MG63 (cell line): ENCODE measurements at regions not wholly inside any gene's neighbourhood (a gene's known extent, or its start where the extent isn't known, plus 50 kb on each side); places are given as distances from the start of the nearest gene placed in this dataset.
A peak's percentile ranks its signal among the peaks of the same experiment; 100 is the strongest.
"Not testable (repeated sequence)": the region's sequence is repeated elsewhere in the genome, so short reads cannot be mapped to it uniquely, and the experiment has no call there.

Experiments
- DNase-seq: peaks from one replicate; pipeline ENCODE4 v3.0.0-alpha.2; 2020
- H3K27me3 ChIP-seq: fragments of 250-450 bp; sonication (Bioruptor Pico); 2 replicates; pipeline ENCODE4 v1.5.1; 2020; ENCODE audit warnings: mild to moderate bottlenecking, moderate library complexity
- H3K36me3 ChIP-seq: fragments of 250-450 bp; sonication (Bioruptor Pico); 2 replicates; pipeline ENCODE4 v1.5.1; 2020; ENCODE audit warnings: mild to moderate bottlenecking, moderate library complexity
- H3K4me3 ChIP-seq: fragments of 250-450 bp; sonication (Bioruptor Pico); 2 replicates; pipeline ENCODE4 v1.5.1; 2020; ENCODE audit warnings: mild to moderate bottlenecking, moderate library complexity
- H3K9me3 ChIP-seq: fragments of 250-450 bp; sonication (Bioruptor Pico); 2 replicates; pipeline ENCODE4 v1.5.1; 2020; ENCODE audit warnings: mild to moderate bottlenecking, moderate library complexity

DNA sequence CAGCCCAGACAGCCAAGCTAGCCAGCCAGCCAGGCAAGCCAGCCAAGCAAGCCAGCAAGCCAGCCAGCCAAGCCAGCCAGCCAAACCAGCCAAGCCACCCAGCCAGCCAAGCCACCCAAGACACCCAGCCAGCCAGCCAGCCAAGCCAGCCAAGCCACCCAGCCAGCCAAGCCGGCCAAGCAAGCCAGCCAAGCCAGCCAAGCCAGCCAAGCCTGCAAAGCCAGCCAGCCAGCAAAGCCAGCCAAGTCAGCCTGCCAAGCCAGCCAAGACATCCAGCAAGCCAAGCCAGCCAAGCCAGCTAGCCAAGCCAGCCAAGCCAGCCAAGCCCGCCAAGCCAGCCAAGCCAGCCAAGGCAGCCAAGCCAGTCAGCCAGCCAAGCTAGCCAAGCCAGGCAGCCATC, 1606.2 kb downstream of the RPIA start:
- not testable (repeated sequence) for H3K4me3 ChIP-seq, DNase-seq, H3K36me3 ChIP-seq, H3K9me3 ChIP-seq, H3K27me3 ChIP-seq

DNA sequence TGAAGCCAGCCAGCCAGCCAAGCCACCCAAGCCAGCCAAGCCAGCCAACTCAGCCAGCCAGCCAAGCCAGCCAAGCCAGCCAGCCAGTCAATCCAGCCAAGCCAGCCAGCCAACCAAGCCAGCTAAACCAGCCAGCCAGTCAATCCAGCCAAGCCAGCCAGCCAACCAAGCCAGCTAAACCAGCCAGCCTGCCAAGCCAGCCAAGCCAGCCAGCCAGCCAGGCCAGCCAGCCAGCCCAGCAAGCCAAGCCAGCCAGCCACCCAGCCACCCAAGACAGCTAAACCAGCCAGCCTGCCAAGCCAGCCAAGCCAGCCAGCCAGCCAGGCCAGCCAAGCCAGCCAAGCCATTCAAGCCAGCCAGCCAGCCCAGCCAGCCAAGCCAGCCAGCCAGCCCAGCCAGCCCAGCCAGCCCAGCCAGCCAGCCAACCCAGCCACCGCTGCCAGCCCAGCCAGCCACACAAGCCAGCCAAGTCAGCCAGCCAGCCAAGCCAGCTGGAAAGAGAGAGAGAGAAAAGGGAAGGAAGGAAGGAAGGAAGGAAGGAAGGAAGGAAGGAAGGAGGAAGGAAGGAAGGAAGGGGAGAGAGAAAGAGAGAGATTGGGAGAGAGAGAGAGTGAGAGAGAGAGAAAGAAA, 1606.8 kb downstream of the RPIA start:
- H3K4me3 ChIP-seq, H3K9me3 ChIP-seq, H3K36me3 ChIP-seq, H3K27me3 ChIP-seq, DNase-seq: not testable (repeated sequence)

DNA sequence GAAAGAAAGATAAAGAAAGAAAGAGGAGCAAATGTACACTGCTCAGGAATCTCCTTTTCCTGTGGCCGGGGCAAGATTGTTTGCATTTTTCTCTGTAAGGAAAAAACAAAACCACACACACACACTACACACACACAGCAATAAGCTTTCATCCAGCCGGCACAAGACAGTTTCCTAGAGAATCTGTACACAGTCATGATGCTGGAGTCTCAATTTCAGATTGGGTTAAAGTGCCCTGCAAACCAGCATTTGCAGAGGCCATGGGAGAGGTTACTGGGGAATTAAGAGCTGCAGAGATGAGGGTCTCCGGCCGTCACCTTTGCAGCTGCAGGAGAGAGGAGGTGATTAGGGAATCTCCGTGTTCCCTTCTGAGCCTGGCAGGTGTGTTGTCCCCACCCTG, 1607.5 kb downstream of the RPIA start:
- H3K9me3 ChIP-seq, DNase-seq, H3K4me3 ChIP-seq, H3K36me3 ChIP-seq, H3K27me3 ChIP-seq: not testable (repeated sequence)

DNA sequence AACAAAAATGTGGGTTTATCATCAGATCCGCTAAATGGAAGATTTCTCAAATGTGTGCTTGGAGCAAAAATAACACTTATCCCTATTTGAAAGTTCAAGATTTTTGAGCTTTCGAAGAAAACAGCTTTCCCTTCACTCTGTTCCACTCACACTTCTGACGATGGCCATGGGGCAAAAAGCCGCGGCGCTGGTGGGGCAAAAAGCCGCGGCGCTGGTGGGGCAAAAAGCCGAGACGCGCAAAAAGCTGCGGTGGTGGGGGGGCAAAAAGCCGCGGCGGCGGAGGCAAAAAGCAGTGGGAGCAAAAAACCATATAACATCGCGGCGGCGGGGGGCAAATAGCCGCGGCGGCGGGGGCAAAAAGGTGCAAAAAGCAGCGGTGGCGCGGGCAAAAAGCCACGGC, 1631.5 kb downstream of the RPIA start:
- H3K36me3 ChIP-seq, H3K9me3 ChIP-seq, DNase-seq, H3K4me3 ChIP-seq, H3K27me3 ChIP-seq: not testable (repeated sequence)

DNA sequence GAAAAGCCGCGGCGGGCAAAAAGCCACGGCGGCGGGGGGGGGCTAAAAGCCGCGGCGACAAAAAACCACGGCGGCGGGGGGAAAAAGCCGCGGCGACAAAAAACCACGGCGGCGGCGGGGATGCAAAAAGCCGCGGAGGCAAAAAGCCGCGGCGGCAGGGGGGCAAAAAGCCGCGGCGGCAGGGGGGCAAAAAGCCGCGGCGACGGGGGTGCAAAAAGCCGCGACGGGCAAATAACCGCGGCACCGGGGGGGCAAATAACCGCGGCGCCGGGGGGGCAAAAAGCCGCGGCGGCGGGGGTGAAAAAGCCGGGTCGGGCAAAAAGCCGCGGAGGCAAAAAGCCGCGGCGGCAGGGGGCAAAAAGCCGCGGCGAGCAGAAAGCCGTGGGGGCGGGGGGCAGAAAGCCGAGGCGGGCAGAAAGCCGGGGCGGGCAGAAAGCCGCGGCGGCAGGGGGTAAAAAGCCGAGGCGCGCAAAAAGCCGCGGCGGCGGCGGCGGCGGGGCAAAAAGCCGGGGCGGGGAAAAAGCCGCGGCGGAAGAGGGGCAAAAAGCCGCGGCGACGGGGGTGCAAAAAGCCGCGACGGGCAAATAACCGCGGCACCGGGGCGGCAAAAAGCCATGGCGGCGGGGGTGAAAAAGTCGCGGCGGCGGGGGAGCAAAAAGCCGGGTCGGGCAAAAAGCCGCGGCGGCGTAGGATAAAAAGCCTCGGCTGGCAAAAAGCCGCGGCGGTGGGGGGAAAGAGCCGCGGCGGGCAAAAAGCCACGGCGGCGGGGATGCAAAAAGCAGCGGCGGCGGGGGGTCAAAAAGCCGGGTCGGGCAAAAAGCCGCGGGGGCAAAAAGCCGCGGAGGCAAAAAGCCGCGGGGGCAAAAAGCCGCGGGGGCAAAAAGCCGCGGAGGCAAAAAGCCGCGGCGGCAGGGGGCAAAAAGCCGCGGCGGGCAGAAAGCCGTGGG, 1632.4 kb downstream of the RPIA start:
- not testable (repeated sequence) for H3K9me3 ChIP-seq, DNase-seq, H3K27me3 ChIP-seq, H3K36me3 ChIP-seq
- peak overlapping the region; percentile 22; the same call in 1 of the 2 replicates for H3K4me3 ChIP-seq

DNA sequence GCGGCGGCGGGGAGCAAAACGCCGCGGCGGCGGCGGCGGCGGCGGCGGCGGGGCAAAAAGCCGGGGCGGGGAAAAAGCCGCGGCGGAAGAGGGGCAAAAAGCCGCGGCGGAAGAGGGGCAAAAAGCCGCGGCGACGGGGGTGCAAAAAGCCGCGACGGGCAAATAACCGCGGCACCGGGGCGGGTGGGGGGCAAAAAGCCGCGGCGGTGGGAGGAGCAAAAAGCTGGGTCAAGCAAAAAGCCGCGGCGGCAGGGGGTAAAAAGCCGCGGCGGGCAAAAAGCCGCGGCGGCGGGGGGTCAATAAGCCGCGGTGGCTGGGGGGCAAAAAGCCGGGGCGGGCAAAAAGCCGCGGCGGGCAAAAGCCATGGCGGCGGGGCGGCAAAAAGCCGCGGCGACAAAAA, 1633.2 kb downstream of the RPIA start:
- not testable (repeated sequence) for H3K27me3 ChIP-seq, H3K9me3 ChIP-seq, H3K36me3 ChIP-seq, DNase-seq
- H3K4me3 ChIP-seq, result peak overlapping the region; percentile 21; the same call in 1 of the 2 replicates

DNA sequence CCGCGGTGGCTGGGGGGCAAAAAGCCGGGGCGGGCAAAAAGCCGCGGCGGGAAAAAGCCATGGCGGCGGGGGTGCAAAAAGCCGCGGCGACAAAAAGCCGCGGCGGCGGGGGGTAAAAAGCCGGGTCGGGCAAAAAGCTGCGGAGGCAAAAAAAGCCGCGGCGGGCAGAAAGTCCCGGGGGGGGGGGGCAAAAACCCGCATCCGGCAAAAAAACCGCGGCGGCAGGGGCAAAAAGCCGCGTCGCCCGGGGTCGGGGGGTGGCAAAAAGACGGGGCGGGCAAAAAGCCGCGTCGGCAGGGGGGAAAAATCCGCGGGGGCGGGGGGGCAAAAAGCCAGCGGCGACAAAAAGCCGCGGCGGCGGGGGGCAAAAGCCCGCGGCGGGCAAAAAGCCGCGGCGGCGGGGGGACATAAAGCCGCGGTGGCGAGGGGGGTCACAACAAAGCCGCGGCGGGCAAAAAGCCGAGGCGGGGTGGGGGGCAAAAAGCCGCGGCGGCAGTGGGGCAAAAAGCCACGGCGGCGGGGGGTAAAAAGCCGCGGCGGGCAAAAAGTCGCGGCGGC, 1634.4 kb downstream of the RPIA start:
- not testable (repeated sequence) for H3K36me3 ChIP-seq, H3K4me3 ChIP-seq, H3K27me3 ChIP-seq, DNase-seq, H3K9me3 ChIP-seq

DNA sequence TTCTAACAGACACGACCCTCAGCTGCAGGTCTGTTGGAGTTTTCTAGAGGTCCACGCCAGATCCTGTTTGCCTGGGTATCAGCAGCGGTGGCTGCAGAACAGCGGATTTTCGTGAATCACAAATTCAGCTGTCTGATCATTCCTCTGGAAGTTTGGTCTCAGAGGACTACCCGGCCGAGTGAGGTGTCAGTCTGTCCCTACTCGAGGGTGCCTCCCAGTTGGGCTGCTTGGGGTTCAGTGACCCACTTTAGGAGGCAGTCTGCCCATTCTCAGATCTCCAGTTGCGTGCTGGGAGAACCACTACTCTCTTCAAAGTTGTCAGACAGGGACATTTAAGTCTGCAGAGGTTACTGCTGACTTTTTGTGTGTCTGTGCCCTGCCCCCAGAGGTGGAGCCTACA, 1664.1 kb downstream of the RPIA start:
- not testable (repeated sequence) for DNase-seq, H3K27me3 ChIP-seq, H3K36me3 ChIP-seq, H3K9me3 ChIP-seq, H3K4me3 ChIP-seq

DNA sequence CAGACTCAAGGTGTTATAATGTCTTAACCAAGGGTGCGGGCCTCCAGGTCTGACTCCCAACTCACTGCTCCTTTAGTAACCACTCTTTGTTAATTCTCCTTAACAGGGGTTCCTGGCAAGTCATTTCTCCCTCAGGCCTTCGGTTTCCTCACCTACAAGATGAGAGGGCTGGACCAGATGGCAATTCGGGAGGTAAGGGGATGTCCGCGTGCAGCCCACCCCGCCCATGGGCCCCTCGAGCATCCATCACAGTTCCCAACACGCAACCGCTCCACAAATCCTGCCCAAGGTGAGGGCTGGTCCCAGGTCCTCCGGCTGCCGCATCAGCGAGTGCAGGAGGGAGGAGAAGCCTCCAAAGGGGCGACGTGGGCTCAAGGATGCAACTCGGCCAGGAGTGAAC, 1667.9 kb downstream of the RPIA start:
- DNase-seq, result not testable (repeated sequence)

DNA sequence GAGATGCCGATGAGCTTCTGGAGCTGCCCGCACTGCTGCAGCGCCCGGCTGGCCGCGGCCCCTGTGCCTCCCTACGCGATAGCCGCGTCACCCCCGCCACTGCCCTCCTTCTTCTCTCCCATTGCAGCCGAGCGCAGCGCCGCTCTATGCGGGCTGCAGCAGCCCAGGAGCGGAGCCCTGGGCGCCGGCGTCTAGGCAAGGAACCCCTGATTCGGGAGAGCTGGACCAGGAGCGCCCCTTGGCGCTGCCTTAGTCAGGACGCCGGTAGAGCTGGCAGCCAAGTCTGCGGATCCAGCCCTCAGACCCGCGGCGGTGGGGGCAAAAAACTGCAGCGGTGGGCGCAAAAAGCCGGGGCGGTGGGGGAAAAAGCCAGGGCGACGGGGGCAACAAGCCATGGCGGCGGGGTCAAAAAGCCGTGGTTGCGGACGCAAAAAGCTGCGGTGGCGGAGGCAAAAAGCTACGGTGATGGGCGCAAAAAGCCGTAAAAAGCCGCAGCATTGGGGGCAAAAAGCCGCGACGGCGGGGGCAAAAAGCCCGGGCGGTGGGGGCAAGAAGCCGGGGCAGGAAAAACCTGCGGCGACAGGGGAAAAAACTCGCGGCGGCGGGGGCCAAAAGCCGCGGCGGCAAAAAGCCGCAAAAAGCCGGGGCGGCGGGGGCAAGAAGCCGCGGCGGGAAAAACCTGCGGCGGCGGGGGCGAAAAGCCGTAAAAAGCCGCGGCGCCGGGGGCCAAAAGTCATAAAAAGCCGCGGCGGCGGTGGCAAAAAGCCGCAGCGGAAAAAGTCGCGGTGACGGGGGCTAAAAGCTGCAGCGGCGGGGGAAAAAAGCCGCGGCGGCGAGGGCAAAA, 1668.6 kb downstream of the RPIA start:
- DNase-seq, result peak; percentile 5
- H3K36me3 ChIP-seq, H3K27me3 ChIP-seq, H3K9me3 ChIP-seq: not testable (repeated sequence)
- peak overlapping the region; percentile 16; the same call in 1 of the 2 replicates for H3K4me3 ChIP-seq

More for the DNA sequence above, 1667.9 kb downstream of the RPIA start:
- not testable (repeated sequence) for H3K27me3 ChIP-seq, H3K36me3 ChIP-seq, H3K4me3 ChIP-seq, H3K9me3 ChIP-seq

DNA sequence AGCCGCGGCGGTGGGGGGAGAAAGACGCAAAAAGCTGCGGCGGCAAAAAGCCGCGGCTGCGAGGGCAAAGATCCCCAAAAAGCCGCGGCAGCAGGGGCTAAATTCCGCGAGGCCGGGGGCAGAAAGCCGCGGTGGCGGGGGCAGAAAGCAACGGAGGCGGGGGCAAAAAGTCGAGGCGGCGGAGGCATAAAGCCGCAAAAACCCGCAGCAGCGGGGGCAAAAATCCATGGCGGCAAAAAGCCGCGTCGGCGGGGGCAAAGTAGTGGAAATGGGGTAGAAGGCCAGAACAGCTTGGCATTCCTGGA, 1669.2 kb downstream of the RPIA start:
- not testable (repeated sequence) for H3K4me3 ChIP-seq, H3K36me3 ChIP-seq, H3K27me3 ChIP-seq, DNase-seq, H3K9me3 ChIP-seq
